ENCODE measurements at regions not wholly inside any gene's neighbourhood (a gene's known extent, or its start where the extent isn't known, plus 50 kb on each side); places are given as distances from the start of the nearest gene placed in this dataset.

DNA sequence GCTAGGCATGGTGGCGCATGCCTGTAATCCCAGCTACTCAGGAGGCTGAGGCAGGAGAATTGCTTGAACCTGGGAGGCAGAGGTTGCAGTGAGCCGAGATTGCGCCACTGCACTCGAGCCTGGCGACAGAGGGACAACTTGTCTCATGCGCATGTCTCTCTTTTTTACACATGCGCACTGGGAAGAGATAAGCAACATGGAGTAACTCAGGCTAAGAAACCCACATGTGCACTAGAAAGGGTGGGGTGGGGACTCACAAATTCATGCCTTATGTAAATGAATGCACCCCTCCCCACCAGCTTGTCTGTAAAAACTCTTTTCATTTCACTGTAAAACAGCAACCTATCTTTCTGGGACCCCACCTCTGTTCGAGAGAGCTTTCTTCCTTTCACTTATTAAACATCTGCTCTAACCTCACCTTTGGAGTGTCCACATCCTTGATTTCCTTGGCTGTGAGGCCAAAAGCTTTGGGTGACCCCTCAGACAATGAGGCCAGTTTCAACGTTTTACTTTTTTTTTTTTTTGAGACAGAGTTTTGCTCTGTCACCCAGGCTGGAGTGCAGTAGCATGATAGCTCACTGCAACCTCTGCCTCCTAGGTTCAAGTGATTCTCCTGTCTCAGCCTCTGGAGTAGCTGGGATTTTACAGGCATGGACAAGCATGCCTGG, 91.6 kb upstream of the RMP24 start (continued):
- TF ChIP-seq, protein P1, sequence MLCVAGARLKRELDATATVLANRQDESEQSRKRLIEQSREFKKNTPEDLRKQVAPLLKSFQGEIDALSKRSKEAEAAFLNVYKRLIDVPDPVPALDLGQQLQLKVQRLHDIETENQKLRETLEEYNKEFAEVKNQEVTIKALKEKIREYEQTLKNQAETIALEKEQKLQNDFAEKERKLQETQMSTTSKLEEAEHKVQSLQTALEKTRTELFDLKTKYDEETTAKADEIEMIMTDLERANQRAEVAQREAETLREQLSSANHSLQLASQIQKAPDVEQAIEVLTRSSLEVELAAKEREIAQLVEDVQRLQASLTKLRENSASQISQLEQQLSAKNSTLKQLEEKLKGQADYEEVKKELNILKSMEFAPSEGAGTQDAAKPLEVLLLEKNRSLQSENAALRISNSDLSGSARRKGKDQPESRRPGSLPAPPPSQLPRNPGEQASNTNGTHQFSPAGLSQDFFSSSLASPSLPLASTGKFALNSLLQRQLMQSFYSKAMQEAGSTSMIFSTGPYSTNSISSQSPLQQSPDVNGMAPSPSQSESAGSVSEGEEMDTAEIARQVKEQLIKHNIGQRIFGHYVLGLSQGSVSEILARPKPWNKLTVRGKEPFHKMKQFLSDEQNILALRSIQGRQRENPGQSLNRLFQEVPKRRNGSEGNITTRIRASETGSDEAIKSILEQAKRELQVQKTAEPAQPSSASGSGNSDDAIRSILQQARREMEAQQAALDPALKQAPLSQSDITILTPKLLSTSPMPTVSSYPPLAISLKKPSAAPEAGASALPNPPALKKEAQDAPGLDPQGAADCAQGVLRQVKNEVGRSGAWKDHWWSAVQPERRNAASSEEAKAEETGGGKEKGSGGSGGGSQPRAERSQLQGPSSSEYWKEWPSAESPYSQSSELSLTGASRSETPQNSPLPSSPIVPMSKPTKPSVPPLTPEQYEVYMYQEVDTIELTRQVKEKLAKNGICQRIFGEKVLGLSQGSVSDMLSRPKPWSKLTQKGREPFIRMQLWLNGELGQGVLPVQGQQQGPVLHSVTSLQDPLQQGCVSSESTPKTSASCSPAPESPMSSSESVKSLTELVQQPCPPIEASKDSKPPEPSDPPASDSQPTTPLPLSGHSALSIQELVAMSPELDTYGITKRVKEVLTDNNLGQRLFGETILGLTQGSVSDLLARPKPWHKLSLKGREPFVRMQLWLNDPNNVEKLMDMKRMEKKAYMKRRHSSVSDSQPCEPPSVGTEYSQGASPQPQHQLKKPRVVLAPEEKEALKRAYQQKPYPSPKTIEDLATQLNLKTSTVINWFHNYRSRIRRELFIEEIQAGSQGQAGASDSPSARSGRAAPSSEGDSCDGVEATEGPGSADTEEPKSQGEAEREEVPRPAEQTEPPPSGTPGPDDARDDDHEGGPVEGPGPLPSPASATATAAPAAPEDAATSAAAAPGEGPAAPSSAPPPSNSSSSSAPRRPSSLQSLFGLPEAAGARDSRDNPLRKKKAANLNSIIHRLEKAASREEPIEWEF (IDR thresholded peaks at IDR 0.05; ENCODE audit: insufficient replicate concordance, low read depth, low read length) = no peak
- no peak for TF ChIP-seq BHLHE40 (IDR thresholded peaks at IDR 0.05; ENCODE audit: borderline replicate concordance in 1 of 2, low read depth in 2 of 2, low read length in 1 of 2)
- TF ChIP-seq NR2C1 (IDR thresholded peaks at IDR 0.05) = no peak
- TF ChIP-seq SP1 (IDR thresholded peaks at IDR 0.05; ENCODE audit: low read depth, low read length) = no peak
- no peak for TF ChIP-seq SMAD1 (IDR thresholded peaks at IDR 0.05; ENCODE audit: low read depth, partially characterized antibody)
- TF ChIP-seq NRF1 (conservative IDR thresholded peaks at IDR 0.05; ENCODE audit: low read depth, low read length) = no peak
- TF ChIP-seq PAX5 (IDR thresholded peaks at IDR 0.05; ENCODE audit: borderline replicate concordance, low read depth, low read length) = no peak
- TF ChIP-seq YBX1 (IDR thresholded peaks at IDR 0.05) = no peak
